ENCODE measurements at regions not wholly inside any gene's neighbourhood (a gene's known extent, or its start where the extent isn't known, plus 50 kb on each side); places are given as distances from the start of the nearest gene placed in this dataset.

DNA sequence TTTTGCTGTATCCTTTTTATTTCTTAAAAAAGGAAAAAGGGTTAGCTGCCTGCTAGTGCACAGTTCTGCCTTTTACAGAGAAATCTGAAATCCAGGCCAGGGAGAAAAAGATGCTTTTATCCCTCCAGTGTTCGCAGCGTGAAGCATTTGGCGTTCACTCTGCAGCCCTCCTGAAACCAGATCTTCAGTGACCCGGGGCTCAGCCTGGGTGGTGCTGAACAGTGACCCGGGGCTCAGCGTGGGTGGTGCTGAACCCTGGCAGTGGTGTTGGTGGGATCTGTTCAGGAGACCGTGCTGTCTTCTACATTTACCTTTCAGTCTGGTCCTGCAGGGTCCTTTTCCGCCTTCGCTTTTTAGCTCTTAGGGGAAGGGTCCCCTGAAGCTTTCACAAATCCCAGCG lies 164.7 kb upstream of the KLF6 start:
- TF ChIP-seq, protein P1, sequence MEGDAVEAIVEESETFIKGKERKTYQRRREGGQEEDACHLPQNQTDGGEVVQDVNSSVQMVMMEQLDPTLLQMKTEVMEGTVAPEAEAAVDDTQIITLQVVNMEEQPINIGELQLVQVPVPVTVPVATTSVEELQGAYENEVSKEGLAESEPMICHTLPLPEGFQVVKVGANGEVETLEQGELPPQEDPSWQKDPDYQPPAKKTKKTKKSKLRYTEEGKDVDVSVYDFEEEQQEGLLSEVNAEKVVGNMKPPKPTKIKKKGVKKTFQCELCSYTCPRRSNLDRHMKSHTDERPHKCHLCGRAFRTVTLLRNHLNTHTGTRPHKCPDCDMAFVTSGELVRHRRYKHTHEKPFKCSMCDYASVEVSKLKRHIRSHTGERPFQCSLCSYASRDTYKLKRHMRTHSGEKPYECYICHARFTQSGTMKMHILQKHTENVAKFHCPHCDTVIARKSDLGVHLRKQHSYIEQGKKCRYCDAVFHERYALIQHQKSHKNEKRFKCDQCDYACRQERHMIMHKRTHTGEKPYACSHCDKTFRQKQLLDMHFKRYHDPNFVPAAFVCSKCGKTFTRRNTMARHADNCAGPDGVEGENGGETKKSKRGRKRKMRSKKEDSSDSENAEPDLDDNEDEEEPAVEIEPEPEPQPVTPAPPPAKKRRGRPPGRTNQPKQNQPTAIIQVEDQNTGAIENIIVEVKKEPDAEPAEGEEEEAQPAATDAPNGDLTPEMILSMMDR (IDR thresholded peaks at IDR 0.05), result no peak
- no peak for TF ChIP-seq MLX (CRISPR knock-in tag; IDR thresholded peaks at IDR 0.05)
- TF ChIP-seq NR2C2 (CRISPR knock-in tag; IDR thresholded peaks at IDR 0.05), result no peak
- no peak for TF ChIP-seq HMGA2 (CRISPR knock-in tag; IDR thresholded peaks at IDR 0.05)
- no peak for TF ChIP-seq PRDM15 (CRISPR knock-in tag; IDR thresholded peaks at IDR 0.05)
- no peak for TF ChIP-seq EMX1 (CRISPR knock-in tag; IDR thresholded peaks at IDR 0.05)
